ENCODE measurements at regions not wholly inside any gene's neighbourhood (a gene's known extent, or its start where the extent isn't known, plus 50 kb on each side); places are given as distances from the start of the nearest gene placed in this dataset.

DNA sequence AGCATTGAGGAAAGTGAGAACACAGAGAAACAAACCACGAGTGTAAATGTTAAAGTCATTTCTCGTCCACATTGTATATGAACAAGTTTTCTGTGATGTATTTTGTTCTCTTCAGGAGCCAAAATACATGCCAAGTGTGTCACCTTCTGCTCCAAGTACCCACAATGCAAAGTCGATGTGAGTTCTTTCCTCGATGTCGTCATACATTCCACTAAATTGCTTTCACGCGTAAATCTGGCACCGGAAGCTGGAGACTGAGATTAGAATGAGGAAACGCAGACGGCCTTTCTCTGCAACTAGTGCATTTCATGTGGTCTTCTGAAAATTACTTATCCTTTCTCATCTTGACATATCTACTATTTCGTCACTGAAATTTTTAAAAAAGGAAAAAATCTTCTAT lies 118.5 kb upstream of the SALL3 start:
- no peak overlapping the region for H3K27ac ChIP-seq (ENCODE audit: low read length)
- H3F3A ChIP-seq (ENCODE audit: insufficient read depth, low read length, poor library complexity, severe bottlenecking), result no peaks in the 10 kb centered on the region
- no peak overlapping the region for H3K4me2 ChIP-seq (ENCODE audit: low read length)
- H3K4me3 ChIP-seq (ENCODE audit: low read length), result no peak overlapping the region
- H3K9me2 ChIP-seq (ENCODE audit: insufficient read depth, low read length), result no peaks in the 10 kb centered on the region
- H3K36me3 ChIP-seq (ENCODE audit: insufficient read depth, low read length), result no peaks in the 10 kb centered on the region
- no peaks in the 10 kb centered on the region for H3K79me2 ChIP-seq (replicated peaks; ENCODE audit: insufficient read depth, low read length)
- H3K27me3 ChIP-seq (ENCODE audit: insufficient read depth, low read depth, low read length), result no peaks in the 10 kb centered on the region
- H3K9me3 ChIP-seq (ENCODE audit: low read length), result no peaks in the 10 kb centered on the region
- TF ChIP-seq MXI1 (conservative IDR thresholded peaks at IDR 0.05; ENCODE audit: poor library complexity, severe bottlenecking) (no peak), EP300 (conservative IDR thresholded peaks at IDR 0.05; ENCODE audit: poor library complexity, severe bottlenecking) (no peak), TAF1 (IDR thresholded peaks at IDR 0.05; ENCODE audit: low read depth) (no peak), RAD21 (conservative IDR thresholded peaks at IDR 0.05) (no peak), POLR2AphosphoS5 (IDR thresholded peaks at IDR 0.05) (no peak), SMC3 (conservative IDR thresholded peaks at IDR 0.05; ENCODE audit: poor library complexity) (no peak), EZH2 (IDR thresholded peaks at IDR 0.05; ENCODE audit: borderline replicate concordance, insufficient read depth, low read length, poor library complexity, severe bottlenecking) (no peak)
- TF ChIP-seq, protein P1, sequence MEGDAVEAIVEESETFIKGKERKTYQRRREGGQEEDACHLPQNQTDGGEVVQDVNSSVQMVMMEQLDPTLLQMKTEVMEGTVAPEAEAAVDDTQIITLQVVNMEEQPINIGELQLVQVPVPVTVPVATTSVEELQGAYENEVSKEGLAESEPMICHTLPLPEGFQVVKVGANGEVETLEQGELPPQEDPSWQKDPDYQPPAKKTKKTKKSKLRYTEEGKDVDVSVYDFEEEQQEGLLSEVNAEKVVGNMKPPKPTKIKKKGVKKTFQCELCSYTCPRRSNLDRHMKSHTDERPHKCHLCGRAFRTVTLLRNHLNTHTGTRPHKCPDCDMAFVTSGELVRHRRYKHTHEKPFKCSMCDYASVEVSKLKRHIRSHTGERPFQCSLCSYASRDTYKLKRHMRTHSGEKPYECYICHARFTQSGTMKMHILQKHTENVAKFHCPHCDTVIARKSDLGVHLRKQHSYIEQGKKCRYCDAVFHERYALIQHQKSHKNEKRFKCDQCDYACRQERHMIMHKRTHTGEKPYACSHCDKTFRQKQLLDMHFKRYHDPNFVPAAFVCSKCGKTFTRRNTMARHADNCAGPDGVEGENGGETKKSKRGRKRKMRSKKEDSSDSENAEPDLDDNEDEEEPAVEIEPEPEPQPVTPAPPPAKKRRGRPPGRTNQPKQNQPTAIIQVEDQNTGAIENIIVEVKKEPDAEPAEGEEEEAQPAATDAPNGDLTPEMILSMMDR (IDR thresholded peaks at IDR 0.05; ENCODE audit: poor library complexity, severe bottlenecking), result no peak
- TF ChIP-seq, protein P2, sequence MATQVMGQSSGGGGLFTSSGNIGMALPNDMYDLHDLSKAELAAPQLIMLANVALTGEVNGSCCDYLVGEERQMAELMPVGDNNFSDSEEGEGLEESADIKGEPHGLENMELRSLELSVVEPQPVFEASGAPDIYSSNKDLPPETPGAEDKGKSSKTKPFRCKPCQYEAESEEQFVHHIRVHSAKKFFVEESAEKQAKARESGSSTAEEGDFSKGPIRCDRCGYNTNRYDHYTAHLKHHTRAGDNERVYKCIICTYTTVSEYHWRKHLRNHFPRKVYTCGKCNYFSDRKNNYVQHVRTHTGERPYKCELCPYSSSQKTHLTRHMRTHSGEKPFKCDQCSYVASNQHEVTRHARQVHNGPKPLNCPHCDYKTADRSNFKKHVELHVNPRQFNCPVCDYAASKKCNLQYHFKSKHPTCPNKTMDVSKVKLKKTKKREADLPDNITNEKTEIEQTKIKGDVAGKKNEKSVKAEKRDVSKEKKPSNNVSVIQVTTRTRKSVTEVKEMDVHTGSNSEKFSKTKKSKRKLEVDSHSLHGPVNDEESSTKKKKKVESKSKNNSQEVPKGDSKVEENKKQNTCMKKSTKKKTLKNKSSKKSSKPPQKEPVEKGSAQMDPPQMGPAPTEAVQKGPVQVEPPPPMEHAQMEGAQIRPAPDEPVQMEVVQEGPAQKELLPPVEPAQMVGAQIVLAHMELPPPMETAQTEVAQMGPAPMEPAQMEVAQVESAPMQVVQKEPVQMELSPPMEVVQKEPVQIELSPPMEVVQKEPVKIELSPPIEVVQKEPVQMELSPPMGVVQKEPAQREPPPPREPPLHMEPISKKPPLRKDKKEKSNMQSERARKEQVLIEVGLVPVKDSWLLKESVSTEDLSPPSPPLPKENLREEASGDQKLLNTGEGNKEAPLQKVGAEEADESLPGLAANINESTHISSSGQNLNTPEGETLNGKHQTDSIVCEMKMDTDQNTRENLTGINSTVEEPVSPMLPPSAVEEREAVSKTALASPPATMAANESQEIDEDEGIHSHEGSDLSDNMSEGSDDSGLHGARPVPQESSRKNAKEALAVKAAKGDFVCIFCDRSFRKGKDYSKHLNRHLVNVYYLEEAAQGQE (IDR thresholded peaks at IDR 0.05; ENCODE audit: borderline replicate concordance), result no peak
- H3K9ac ChIP-seq (ENCODE audit: low read length), result no peak overlapping the region
- H4K20me1 ChIP-seq (ENCODE audit: insufficient read depth), result no peaks in the 10 kb centered on the region
- H2AFZ ChIP-seq (ENCODE audit: low read depth, low read length), result no peak overlapping the region

DNA sequence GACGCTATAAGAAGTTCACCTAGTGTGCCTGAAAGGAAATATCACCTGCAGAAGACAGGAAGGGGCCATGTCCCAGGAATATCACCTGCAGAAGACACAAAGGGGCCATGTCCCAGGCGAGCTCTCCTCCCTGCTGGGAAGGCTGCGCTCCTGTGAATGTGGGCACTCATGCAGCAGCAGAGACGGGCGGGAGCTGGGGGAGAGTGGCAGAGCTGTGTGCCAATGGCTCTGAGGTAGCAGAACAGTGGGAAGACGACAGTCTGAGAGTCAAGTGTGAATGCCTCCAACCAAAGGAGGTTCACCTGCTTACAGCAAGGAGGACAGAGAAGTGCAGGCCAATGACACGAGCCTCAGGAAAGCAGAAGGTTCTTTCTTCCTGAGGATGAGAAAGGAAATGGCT lies 117.9 kb upstream of the SALL3 start:
- Histone ChIP-seq H3K36me3 (ENCODE audit: insufficient read depth, low read length) (no peaks in the 10 kb centered on the region), H3K27me3 (ENCODE audit: insufficient read depth, low read depth, low read length) (no peaks in the 10 kb centered on the region), H2AFZ (ENCODE audit: low read depth, low read length) (no peak overlapping the region), H3K9me2 (ENCODE audit: insufficient read depth, low read length) (no peaks in the 10 kb centered on the region), H3K4me3 (ENCODE audit: low read length) (no peak overlapping the region), H3K9me3 (ENCODE audit: low read length) (no peaks in the 10 kb centered on the region), H4K20me1 (ENCODE audit: insufficient read depth) (no peaks in the 10 kb centered on the region), H3K27ac (ENCODE audit: low read length) (no peak overlapping the region), H3K4me2 (ENCODE audit: low read length) (no peak overlapping the region), H3K9ac (ENCODE audit: low read length) (no peak overlapping the region), H3F3A (ENCODE audit: insufficient read depth, low read length, poor library complexity, severe bottlenecking) (no peaks in the 10 kb centered on the region), H3K79me2 (replicated peaks; ENCODE audit: insufficient read depth, low read length) (no peaks in the 10 kb centered on the region)
- TF ChIP-seq, protein P2 (IDR thresholded peaks at IDR 0.05; ENCODE audit: borderline replicate concordance), result no peak
- TF ChIP-seq MXI1 (conservative IDR thresholded peaks at IDR 0.05; ENCODE audit: poor library complexity, severe bottlenecking), result no peak
- TF ChIP-seq, protein P1 (IDR thresholded peaks at IDR 0.05; ENCODE audit: poor library complexity, severe bottlenecking), result no peak
- TF ChIP-seq RAD21 (conservative IDR thresholded peaks at IDR 0.05), result no peak
- TF ChIP-seq EZH2 (IDR thresholded peaks at IDR 0.05; ENCODE audit: borderline replicate concordance, insufficient read depth, low read length, poor library complexity, severe bottlenecking), result no peak
- TF ChIP-seq EP300 (conservative IDR thresholded peaks at IDR 0.05; ENCODE audit: poor library complexity, severe bottlenecking), result no peak
- no peak for TF ChIP-seq POLR2AphosphoS5 (IDR thresholded peaks at IDR 0.05)
- TF ChIP-seq TAF1 (IDR thresholded peaks at IDR 0.05; ENCODE audit: low read depth), result no peak
- TF ChIP-seq SMC3 (conservative IDR thresholded peaks at IDR 0.05; ENCODE audit: poor library complexity), result no peak
